ENCODE measurements at regions not wholly inside any gene's neighbourhood (a gene's known extent, or its start where the extent isn't known, plus 50 kb on each side); places are given as distances from the start of the nearest gene placed in this dataset.

DNA sequence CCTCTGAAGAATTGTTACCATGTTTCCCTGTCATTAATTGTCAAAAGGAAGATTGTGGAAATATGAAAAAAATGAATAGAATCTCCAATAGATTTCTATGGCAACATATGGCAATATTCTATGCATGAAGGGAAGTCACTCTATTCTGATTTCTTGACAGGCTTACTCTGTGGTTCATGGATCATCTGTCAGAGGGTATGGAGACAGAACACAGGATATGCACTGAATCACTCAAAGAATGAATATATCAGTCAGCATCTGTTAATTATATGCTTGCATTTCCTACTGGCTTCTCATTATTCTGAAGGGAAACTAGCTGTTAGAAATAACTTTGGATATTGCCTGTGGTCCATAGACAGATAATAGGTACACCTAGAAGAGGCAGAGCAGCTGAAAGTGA, 918.9 kb downstream of the DTWD2 start:
- dilution Hi-C loops (cut with MboI; ENCODE audit: extremely low pct_ligation_motif_present, low sequenced_read_pairs), result no loop called here
- Histone ChIP-seq H3K9me3 (replicated peaks; ENCODE audit: control insufficient read depth, insufficient read depth, low read length) (peaks cover 3% of the 10 kb centered on the region), H2AFZ (ENCODE audit: low read depth, low read length) (no peak overlapping the region), H3K4me3 (replicated peaks in 1 of 3; ENCODE audit: insufficient read depth in 1 of 3, low read depth in 1 of 3, low read length in 3 of 3) (no peak overlapping the region), H4K20me1 (replicated peaks; ENCODE audit: control insufficient read depth, extremely low read depth, insufficient read depth, low read length) (no peaks in the 10 kb centered on the region), H3K79me2 (ENCODE audit: control insufficient read depth, insufficient read depth, low read length) (no peaks in the 10 kb centered on the region), H3K9ac (replicated peaks; ENCODE audit: extremely low read depth, insufficient read depth, low read length) (no peak overlapping the region), H3K27me3 (ENCODE audit: control insufficient read depth in 2 of 2, insufficient read depth in 2 of 2, low read length in 2 of 2) (no peaks in the 10 kb centered on the region), H3K27ac (ENCODE audit: insufficient read depth, low read depth, low read length) (no peak overlapping the region), H3K4me1 (ENCODE audit: control insufficient read depth, extremely low read depth, insufficient read depth, low read length) (no peaks in the 10 kb centered on the region), H3K9me1 (replicated peaks; ENCODE audit: control insufficient read depth, extremely low read depth, insufficient read depth, low read length) (no peaks in the 10 kb centered on the region), H3K4me2 (ENCODE audit: insufficient read depth, low read length) (no peak overlapping the region), H3K36me3 (ENCODE audit: control insufficient read depth in 2 of 2, extremely low read depth in 1 of 2, insufficient read depth in 2 of 2, low read length in 2 of 2) (no peaks in the 10 kb centered on the region)
- DNase-seq (ENCODE audit: low read depth, low spot score) (no peak), FAIRE-seq (no peak)
- CTCF ChIA-PET, result no interaction called here
- TF ChIP-seq, protein P1, sequence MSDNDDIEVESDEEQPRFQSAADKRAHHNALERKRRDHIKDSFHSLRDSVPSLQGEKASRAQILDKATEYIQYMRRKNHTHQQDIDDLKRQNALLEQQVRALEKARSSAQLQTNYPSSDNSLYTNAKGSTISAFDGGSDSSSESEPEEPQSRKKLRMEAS (IDR thresholded peaks at IDR 0.05; ENCODE audit: insufficient read depth, insufficient read length), result no peak
- TF ChIP-seq POLR2A (IDR thresholded peaks at IDR 0.05; ENCODE audit: low read depth, low read length) (no peak), MYC (IDR thresholded peaks at IDR 0.05; ENCODE audit: low read depth, low read length) (no peak), GATA2 (IDR thresholded peaks at IDR 0.05; ENCODE audit: insufficient read depth, insufficient read length, low read depth, low read length) (no peak), EZH2 (IDR thresholded peaks at IDR 0.05; ENCODE audit: borderline replicate concordance, low read depth, low read length, severe bottlenecking) (no peak), JUN (IDR thresholded peaks at IDR 0.05; ENCODE audit: borderline replicate concordance, insufficient read depth, insufficient read length, low read depth) (no peak), POLR2AphosphoS5 (IDR thresholded peaks at IDR 0.05; ENCODE audit: insufficient read depth, low read depth, low read length) (no peak), FOS (IDR thresholded peaks at IDR 0.05; ENCODE audit: borderline replicate concordance, insufficient read depth, low read length) (no peak)
- TF ChIP-seq, protein P2, sequence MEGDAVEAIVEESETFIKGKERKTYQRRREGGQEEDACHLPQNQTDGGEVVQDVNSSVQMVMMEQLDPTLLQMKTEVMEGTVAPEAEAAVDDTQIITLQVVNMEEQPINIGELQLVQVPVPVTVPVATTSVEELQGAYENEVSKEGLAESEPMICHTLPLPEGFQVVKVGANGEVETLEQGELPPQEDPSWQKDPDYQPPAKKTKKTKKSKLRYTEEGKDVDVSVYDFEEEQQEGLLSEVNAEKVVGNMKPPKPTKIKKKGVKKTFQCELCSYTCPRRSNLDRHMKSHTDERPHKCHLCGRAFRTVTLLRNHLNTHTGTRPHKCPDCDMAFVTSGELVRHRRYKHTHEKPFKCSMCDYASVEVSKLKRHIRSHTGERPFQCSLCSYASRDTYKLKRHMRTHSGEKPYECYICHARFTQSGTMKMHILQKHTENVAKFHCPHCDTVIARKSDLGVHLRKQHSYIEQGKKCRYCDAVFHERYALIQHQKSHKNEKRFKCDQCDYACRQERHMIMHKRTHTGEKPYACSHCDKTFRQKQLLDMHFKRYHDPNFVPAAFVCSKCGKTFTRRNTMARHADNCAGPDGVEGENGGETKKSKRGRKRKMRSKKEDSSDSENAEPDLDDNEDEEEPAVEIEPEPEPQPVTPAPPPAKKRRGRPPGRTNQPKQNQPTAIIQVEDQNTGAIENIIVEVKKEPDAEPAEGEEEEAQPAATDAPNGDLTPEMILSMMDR (IDR thresholded peaks at IDR 0.05; ENCODE audit: extremely low read depth in 1 of 2, insufficient read depth in 1 of 2, low read depth in 1 of 2, low read length in 2 of 2), result no peak
- intact Hi-C loops (cut with micrococcal nuclease), result no loop called here
- no TSS peak for BruUV-seq (replicated peaks)
- POLR2A ChIA-PET, result no interaction called here
